Kidney epithelial cell (primary cell): ENCODE measurements at regions not wholly inside any gene's neighbourhood (a gene's known extent, or its start where the extent isn't known, plus 50 kb on each side); places are given as distances from the start of the nearest gene placed in this dataset.

ENCODE experiments used
- DNase-seq: peaks from one replicate; pipeline ENCODE4 v3.0.0-alpha.2; 2010; ENCODE audit warnings: low read depth
- H3K27me3 ChIP-seq: 2 replicates; pipeline ENCODE4 v1.6.0; 2011; ENCODE audit warnings: low read length; ENCODE audit not compliant: control insufficient read depth, insufficient read depth
- H3K36me3 ChIP-seq: 2 replicates; pipeline ENCODE4 v1.5.1; 2011; ENCODE audit warnings: low read length; ENCODE audit not compliant: control insufficient read depth, insufficient read depth
- H3K4me3 ChIP-seq: 2 replicates; pipeline ENCODE4 v1.5.1; 2011; ENCODE audit warnings: low read depth, mild to moderate bottlenecking, control low read depth, low read length
- CTCF ChIP-seq: IDR thresholded peaks from 2 replicates; pipeline ENCODE4 v1.5.1; 2011; ENCODE audit warnings: mild to moderate bottlenecking, moderate library complexity, low read length, control low read depth, inconsistent platforms; ENCODE audit not compliant: insufficient read depth, poor library complexity, severe bottlenecking

DNA sequence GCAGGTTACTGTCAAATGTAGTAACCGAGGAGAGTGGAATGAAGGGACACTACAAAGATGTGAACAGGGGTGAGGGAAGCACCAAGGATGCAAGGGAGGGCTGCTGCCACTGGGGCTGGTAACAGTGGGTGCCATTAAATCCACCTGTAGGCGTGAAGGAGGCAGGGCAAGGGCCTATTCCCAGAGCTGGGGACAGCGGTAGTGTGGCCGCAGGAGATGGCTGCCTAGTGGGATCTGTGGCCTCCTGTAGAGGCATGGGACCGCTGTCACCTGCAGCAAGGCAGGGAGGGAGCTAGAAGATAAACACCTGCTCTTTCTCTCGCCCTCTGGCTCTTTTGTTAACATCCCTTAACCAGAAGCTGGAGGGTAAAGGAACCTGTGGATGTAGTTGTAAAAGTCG, 80.5 kb upstream of the CNIH3 start:
- H3K4me3 ChIP-seq = no peak overlapping the region
- H3K36me3 ChIP-seq = no peaks in the 10 kb centered on the region
- TF ChIP-seq CTCF = no peak
- no peak for DNase-seq
- no peaks in the 10 kb centered on the region for H3K27me3 ChIP-seq

DNA sequence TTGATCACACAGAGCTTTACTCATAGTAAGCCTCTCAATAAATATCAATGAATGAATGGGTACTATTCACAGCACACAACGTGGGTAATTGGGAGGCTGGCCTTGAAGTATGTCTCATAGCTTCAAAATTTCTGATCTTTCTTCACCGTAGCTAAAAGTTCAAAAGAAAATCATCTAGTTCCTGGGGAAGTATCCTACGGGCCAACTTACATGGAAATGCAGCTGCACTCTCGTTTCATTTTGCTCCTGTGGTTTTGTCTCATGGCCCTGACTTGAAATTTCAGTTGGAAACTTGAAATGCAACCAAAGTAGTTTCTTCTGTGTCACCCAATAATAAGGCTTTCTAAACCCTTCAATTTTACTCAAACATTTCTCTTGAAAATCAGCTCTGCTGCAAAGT, 76.1 kb upstream of the CNIH3 start:
- H3K4me3 ChIP-seq = no peak overlapping the region
- H3K36me3 ChIP-seq = no peaks in the 10 kb centered on the region
- TF ChIP-seq CTCF = no peak
- DNase-seq = no peak
- H3K27me3 ChIP-seq = no peaks in the 10 kb centered on the region

DNA sequence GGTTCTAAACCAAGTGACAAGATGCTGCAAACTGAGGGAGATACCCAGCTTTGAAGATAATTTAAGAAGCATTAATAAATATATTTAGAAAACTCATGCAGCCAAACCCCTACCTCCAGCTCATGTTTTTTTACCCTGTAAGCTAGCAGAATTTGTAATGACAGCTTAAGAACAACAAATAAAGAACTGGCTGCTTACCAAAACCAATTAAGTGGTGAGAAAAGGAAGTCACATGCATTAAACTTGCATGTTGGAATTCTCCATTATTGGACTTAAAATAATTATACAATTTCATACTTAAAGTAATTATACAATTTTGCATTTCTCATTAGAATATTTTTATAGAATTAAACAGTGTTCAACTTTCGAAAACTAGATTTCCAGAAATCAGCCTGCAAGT, 75.6 kb upstream of the CNIH3 start:
- no peak for DNase-seq
- TF ChIP-seq CTCF = no peak

DNA sequence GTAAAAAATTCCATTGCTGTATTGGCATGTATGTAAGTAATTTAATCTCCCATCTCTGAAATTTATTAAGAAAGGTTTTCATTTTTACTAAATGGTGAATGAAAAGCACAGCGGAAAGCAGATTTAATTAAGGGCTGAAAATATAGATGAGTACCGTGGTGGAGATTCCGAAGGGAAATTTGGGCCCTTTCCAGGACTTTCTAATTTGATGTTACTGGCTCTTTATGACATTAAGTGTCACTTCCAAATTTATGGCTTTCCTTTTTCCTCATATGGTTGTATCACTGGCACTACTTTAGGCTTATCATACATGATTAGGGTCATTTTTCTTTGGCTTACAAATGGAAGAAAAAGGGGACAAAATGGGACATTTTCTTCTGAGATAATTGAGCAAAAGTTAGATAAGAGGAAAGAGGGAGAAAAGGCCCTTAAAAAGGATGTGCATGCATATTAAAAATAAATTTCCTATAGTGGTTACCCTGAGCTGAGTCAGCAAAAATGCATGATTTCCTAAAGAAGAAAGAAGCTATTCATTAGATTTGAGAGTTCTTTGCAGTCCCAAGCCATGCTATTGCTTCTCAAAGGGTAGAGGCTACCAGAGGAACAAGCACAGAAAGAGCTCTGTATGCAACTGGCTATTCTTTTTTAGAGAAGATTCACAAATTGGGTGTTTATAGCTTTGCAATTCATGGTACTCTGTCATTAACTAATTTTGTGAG, 74.9 kb upstream of the CNIH3 start:
- Histone ChIP-seq H3K4me3 (no peak overlapping the region), H3K36me3 (no peaks in the 10 kb centered on the region), H3K27me3 (no peaks in the 10 kb centered on the region)
- no peak for TF ChIP-seq CTCF
- no peak for DNase-seq

More for the DNA sequence above, 75.6 kb upstream of the CNIH3 start:
- Histone ChIP-seq H3K4me3 (no peak overlapping the region), H3K27me3 (no peaks in the 10 kb centered on the region), H3K36me3 (no peaks in the 10 kb centered on the region)

- no peaks in the 10 kb centered on the region for H3K36me3 ChIP-seq
- no peak overlapping the region for H3K4me3 ChIP-seq
- TF ChIP-seq CTCF = no peak
- H3K27me3 ChIP-seq = no peaks in the 10 kb centered on the region
- no peak for DNase-seq
Observed at GRCh38 chr1:224541901-224542630, 74.1 kb upstream of the CNIH3 start.
